IPS-15b (cell line): ENCODE measurements at regions not wholly inside any gene's neighbourhood (a gene's known extent, or its start where the extent isn't known, plus 50 kb on each side); places are given as distances from the start of the nearest gene placed in this dataset.

Experiments
- H3K27me3 ChIP-seq: one replicate; pipeline ENCODE4 v1.6.1; 2013; ENCODE audit warnings: low read length; ENCODE audit not compliant: control insufficient read depth, insufficient read depth
- H3K36me3 ChIP-seq: one replicate; pipeline ENCODE4 v1.6.1; 2013; ENCODE audit warnings: low read length; ENCODE audit not compliant: control insufficient read depth, insufficient read depth
- H3K4me1 ChIP-seq: one replicate; pipeline ENCODE4 v1.6.1; 2013; ENCODE audit warnings: mild to moderate bottlenecking, low read length; ENCODE audit not compliant: control insufficient read depth, insufficient read depth
- H3K4me3 ChIP-seq: one replicate; pipeline ENCODE4 v1.5.1; 2013; ENCODE audit warnings: low read depth, low read length
- H3K9ac ChIP-seq: one replicate; pipeline ENCODE4 v1.6.1; 2013; ENCODE audit warnings: low read depth, mild to moderate bottlenecking, low read length
- H3K9me3 ChIP-seq: one replicate; pipeline ENCODE4 v1.6.1; 2013; ENCODE audit warnings: mild to moderate bottlenecking, low read length; ENCODE audit not compliant: control insufficient read depth, insufficient read depth

- Histone ChIP-seq H3K4me1 (no peaks in the 10 kb centered on the region), H3K9me3 (no peaks in the 10 kb centered on the region), H3K36me3 (no peaks in the 10 kb centered on the region), H3K4me3 (no peak overlapping the region), H3K27me3 (no peaks in the 10 kb centered on the region), H3K9ac (no peak overlapping the region)
These were observed 561.5 kb upstream of the POT1 start for GRCh38 chr7:125491137-125491536.

- Histone ChIP-seq H3K27me3 (no peaks in the 10 kb centered on the region), H3K4me3 (no peak overlapping the region), H3K9me3 (no peaks in the 10 kb centered on the region), H3K4me1 (no peaks in the 10 kb centered on the region), H3K9ac (no peak overlapping the region), H3K36me3 (no peaks in the 10 kb centered on the region)
These were observed 560.5 kb upstream of the POT1 start for GRCh38 chr7:125490167-125490566.

GRCh38 chr7:125485223-125485622, 555.6 kb upstream of the POT1 start:
- Histone ChIP-seq H3K36me3 (no peaks in the 10 kb centered on the region), H3K4me1 (no peaks in the 10 kb centered on the region), H3K9ac (no peak overlapping the region), H3K27me3 (no peaks in the 10 kb centered on the region), H3K4me3 (no peak overlapping the region), H3K9me3 (no peaks in the 10 kb centered on the region)

- Histone ChIP-seq H3K4me1 (no peaks in the 10 kb centered on the region), H3K4me3 (no peak overlapping the region), H3K27me3 (no peaks in the 10 kb centered on the region), H3K36me3 (no peaks in the 10 kb centered on the region), H3K9me3 (no peaks in the 10 kb centered on the region), H3K9ac (no peak overlapping the region)
These were observed 555.1 kb upstream of the POT1 start for GRCh38 chr7:125484755-125485154.

- no peaks in the 10 kb centered on the region for H3K9me3 ChIP-seq
- H3K4me3 ChIP-seq = no peak overlapping the region
- H3K4me1 ChIP-seq = no peaks in the 10 kb centered on the region
- H3K27me3 ChIP-seq = no peaks in the 10 kb centered on the region
- no peak overlapping the region for H3K9ac ChIP-seq
- no peaks in the 10 kb centered on the region for H3K36me3 ChIP-seq
These were observed 551.7 kb upstream of the POT1 start for GRCh38 chr7:125481323-125481722.

GRCh38 chr7:125480762-125481161, 551.1 kb upstream of the POT1 start:
- no peak overlapping the region for H3K4me3 ChIP-seq
- H3K9ac ChIP-seq = no peak overlapping the region
- H3K4me1 ChIP-seq = no peaks in the 10 kb centered on the region
- no peaks in the 10 kb centered on the region for H3K36me3 ChIP-seq
- no peaks in the 10 kb centered on the region for H3K9me3 ChIP-seq
- no peaks in the 10 kb centered on the region for H3K27me3 ChIP-seq

- Histone ChIP-seq H3K27me3 (no peaks in the 10 kb centered on the region), H3K4me1 (no peaks in the 10 kb centered on the region), H3K36me3 (no peaks in the 10 kb centered on the region), H3K9ac (no peak overlapping the region), H3K9me3 (no peaks in the 10 kb centered on the region), H3K4me3 (no peak overlapping the region)
These were observed 539.2 kb upstream of the POT1 start for GRCh38 chr7:125468855-125469174.

GRCh38 chr7:125467996-125468854, 538.6 kb upstream of the POT1 start:
- H3K4me1 ChIP-seq = no peaks in the 10 kb centered on the region
- no peaks in the 10 kb centered on the region for H3K27me3 ChIP-seq
- no peak overlapping the region for H3K9ac ChIP-seq
- no peak overlapping the region for H3K4me3 ChIP-seq
- H3K36me3 ChIP-seq = no peaks in the 10 kb centered on the region
- no peaks in the 10 kb centered on the region for H3K9me3 ChIP-seq

GRCh38 chr7:125465527-125465926, 535.9 kb upstream of the POT1 start:
- no peaks in the 10 kb centered on the region for H3K27me3 ChIP-seq
- no peaks in the 10 kb centered on the region for H3K4me1 ChIP-seq
- no peaks in the 10 kb centered on the region for H3K9me3 ChIP-seq
- no peak overlapping the region for H3K9ac ChIP-seq
- H3K4me3 ChIP-seq = no peak overlapping the region
- no peaks in the 10 kb centered on the region for H3K36me3 ChIP-seq

GRCh38 chr7:125462615-125463014, 533.0 kb upstream of the POT1 start:
- H3K4me1 ChIP-seq = no peaks in the 10 kb centered on the region
- H3K4me3 ChIP-seq = no peak overlapping the region
- H3K27me3 ChIP-seq = no peaks in the 10 kb centered on the region
- no peak overlapping the region for H3K9ac ChIP-seq
- no peaks in the 10 kb centered on the region for H3K9me3 ChIP-seq
- no peaks in the 10 kb centered on the region for H3K36me3 ChIP-seq

- Histone ChIP-seq H3K4me3 (no peak overlapping the region), H3K36me3 (no peaks in the 10 kb centered on the region), H3K27me3 (no peaks in the 10 kb centered on the region), H3K9ac (no peak overlapping the region), H3K9me3 (no peaks in the 10 kb centered on the region), H3K4me1 (no peaks in the 10 kb centered on the region)
These were observed 529.4 kb upstream of the POT1 start for GRCh38 chr7:125459038-125459437.

- no peaks in the 10 kb centered on the region for H3K27me3 ChIP-seq
- H3K9me3 ChIP-seq = no peaks in the 10 kb centered on the region
- H3K9ac ChIP-seq = no peak overlapping the region
- no peaks in the 10 kb centered on the region for H3K36me3 ChIP-seq
- H3K4me1 ChIP-seq = no peaks in the 10 kb centered on the region
- no peak overlapping the region for H3K4me3 ChIP-seq
These were observed 521.1 kb upstream of the POT1 start for GRCh38 chr7:125450749-125451148.
